ENCODE measurements at regions not wholly inside any gene's neighbourhood (a gene's known extent, or its start where the extent isn't known, plus 50 kb on each side); places are given as distances from the start of the nearest gene placed in this dataset.

GRCh38 chr3:31403197-31403596, 129.5 kb upstream of the STT3B start:
- no peak for ATAC-seq
- 42% methylated on average over 3 of the region's 3 CpGs for WGBS (ENCODE audit: missing lambda C conversion rate)
- no peak overlapping the region for H3K27ac ChIP-seq
- H3K4me2 ChIP-seq, result no peak overlapping the region
- no peak for FAIRE-seq
- no peak for TF ChIP-seq TP53 (CRISPR knock-in tag; IDR thresholded peaks at IDR 0.05)
- TF ChIP-seq USF2 (IDR thresholded peaks at IDR 0.05), result no peak
- no peak for TF ChIP-seq CHD4 (IDR thresholded peaks at IDR 0.05; ENCODE audit: borderline replicate concordance)
- TF ChIP-seq TFCP2L1 (CRISPR knock-in tag; IDR thresholded peaks at IDR 0.05), result no peak
- no peak for TF ChIP-seq ZSCAN20 (CRISPR knock-in tag; IDR thresholded peaks at IDR 0.05)
- no peak for TF ChIP-seq HES2 (IDR thresholded peaks at IDR 0.05)
- no peak for TF ChIP-seq CTCF (IDR thresholded peaks at IDR 0.05)
- no peak for TF ChIP-seq EHMT2 (IDR thresholded peaks at IDR 0.05; ENCODE audit: low read depth)
- no peak for TF ChIP-seq FOSB (CRISPR knock-in tag; IDR thresholded peaks at IDR 0.05)
- no peak for TF ChIP-seq CHD2 (IDR thresholded peaks at IDR 0.05; ENCODE audit: low read length, partially characterized antibody)
- no peak for TF ChIP-seq PHF8 (IDR thresholded peaks at IDR 0.05; ENCODE audit: borderline replicate concordance, low read depth)
- DNase-seq (ENCODE audit: low read depth in 1 of 2, low spot score in 1 of 2), result no peak
- ChIA-PET CTCF (no interaction called here), POLR2A (no interaction called here)
- H3K9me3 ChIP-seq, result peaks cover 6% of the 10 kb centered on the region; the same call in 1 of the 3 replicates
- no peak overlapping the region for H3K4me3 ChIP-seq
- no peaks in the 10 kb centered on the region for H3K4me1 ChIP-seq

- no peak for ATAC-seq
- no peak for TF ChIP-seq CEBPB (IDR thresholded peaks at IDR 0.05)
- TF ChIP-seq MAX (IDR thresholded peaks at IDR 0.05), result no peak
- TF ChIP-seq PBX3 (IDR thresholded peaks at IDR 0.05), result no peak
- TF ChIP-seq JUNB (IDR thresholded peaks at IDR 0.05), result no peak
- no peak for TF ChIP-seq POLR2A (IDR thresholded peaks at IDR 0.05; ENCODE audit: low read length)
- TF ChIP-seq EP300 (IDR thresholded peaks at IDR 0.05), result no peak
- 10% methylated on average over 1 of the region's 1 CpG for WGBS (ENCODE audit: missing lambda C conversion rate)
- DNase-seq (ENCODE audit: low read depth in 1 of 2, low spot score in 1 of 2), result no peak
- FAIRE-seq, result no peak
- ChIA-PET CTCF (interaction anchor here (1.0 to 1.7 kb wide), 2 partner anchors 9 kb away, joined by 3 to 5 read pairs; no protein-coding TSS in a partner anchor), POLR2A (no interaction called here)
- H3K9me3 ChIP-seq, result peaks cover 6% of the 10 kb centered on the region; the same call in 1 of the 3 replicates
- no peak overlapping the region for H3K4me2 ChIP-seq
- no peaks in the 10 kb centered on the region for H3K4me1 ChIP-seq
- H3K4me3 ChIP-seq, result no peak overlapping the region
- H3K27ac ChIP-seq, result no peak overlapping the region
Observed at GRCh38 chr3:31404871-31405270, 127.9 kb upstream of the STT3B start.

GRCh38 chr3:31405515-31405914, 127.2 kb upstream of the STT3B start:
- H3K4me2 ChIP-seq, result no peak overlapping the region
- H3K4me1 ChIP-seq, result no peaks in the 10 kb centered on the region
- H3K4me3 ChIP-seq, result no peak overlapping the region
- no peak for DNase-seq (ENCODE audit: low read depth in 1 of 2, low spot score in 1 of 2)
- H3K9me3 ChIP-seq, result peaks cover 4% of the 10 kb centered on the region; the same call in 1 of the 3 replicates
- CTCF ChIA-PET, result interaction anchor here (1.0 to 1.7 kb wide), 2 partner anchors 9 kb away, joined by 3 to 5 read pairs; no protein-coding TSS in a partner anchor
- no peak for ATAC-seq
- TF ChIP-seq HOXB13 (CRISPR knock-in tag; IDR thresholded peaks at IDR 0.05; ENCODE audit: low read depth) (no peak), FOSL2 (IDR thresholded peaks at IDR 0.05) (no peak), FOSL2 (CRISPR knock-in tag; IDR thresholded peaks at IDR 0.05) (no peak), ESRRA (IDR thresholded peaks at IDR 0.05; ENCODE audit: borderline replicate concordance, low read length) (no peak), JUN (IDR thresholded peaks at IDR 0.05) (no peak), ZSCAN20 (CRISPR knock-in tag; IDR thresholded peaks at IDR 0.05) (no peak), MAFK (IDR thresholded peaks at IDR 0.05; ENCODE audit: partially characterized antibody) (no peak), HOXB5 (CRISPR knock-in tag; IDR thresholded peaks at IDR 0.05) (no peak), HMGXB4 (CRISPR knock-in tag; IDR thresholded peaks at IDR 0.05; ENCODE audit: borderline replicate concordance) (no peak), CHD2 (IDR thresholded peaks at IDR 0.05; ENCODE audit: low read length, partially characterized antibody) (no peak), KDM1A (IDR thresholded peaks at IDR 0.05; ENCODE audit: low read depth) (no peak), MYC (IDR thresholded peaks at IDR 0.05; ENCODE audit: borderline replicate concordance, low read length) (no peak), BCL3 (IDR thresholded peaks at IDR 0.05) (no peak), RFX5 (IDR thresholded peaks at IDR 0.05) (no peak), EHF (CRISPR knock-in tag; IDR thresholded peaks at IDR 0.05) (no peak)
- WGBS (ENCODE audit: missing lambda C conversion rate), result 3% methylated on average over 1 of the region's 1 CpG
- POLR2A ChIA-PET, result no interaction called here
- no peak for FAIRE-seq
- no peak overlapping the region for H3K27ac ChIP-seq

All from A549 (cell line).